ENCODE measurements at regions not wholly inside any gene's neighbourhood (a gene's known extent, or its start where the extent isn't known, plus 50 kb on each side); places are given as distances from the start of the nearest gene placed in this dataset.
"Not testable (repeated sequence)": the region's sequence is repeated elsewhere in the genome, so short reads cannot be mapped to it uniquely, and the experiment has no call there.

DNA sequence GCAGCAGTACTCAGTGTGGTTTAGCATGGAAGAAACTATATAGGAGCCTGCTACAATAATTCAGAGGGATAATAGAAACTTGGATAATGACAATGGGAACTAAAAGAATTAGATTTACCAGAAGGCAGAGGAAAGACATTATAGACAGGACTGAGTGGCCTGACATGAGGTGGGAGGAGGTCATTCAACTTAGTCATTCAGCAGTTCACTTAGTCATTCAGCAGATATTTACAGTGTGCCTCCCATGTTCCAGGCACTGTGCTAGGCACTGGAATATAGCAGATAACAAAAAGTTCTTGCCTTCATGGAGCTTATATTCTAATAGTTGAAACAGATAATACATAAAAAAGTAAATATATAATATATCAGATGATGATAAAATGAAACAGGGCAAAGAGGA, 110.9 kb upstream of the IKBKE start:
- not testable (repeated sequence) for DNase-seq

DNA sequence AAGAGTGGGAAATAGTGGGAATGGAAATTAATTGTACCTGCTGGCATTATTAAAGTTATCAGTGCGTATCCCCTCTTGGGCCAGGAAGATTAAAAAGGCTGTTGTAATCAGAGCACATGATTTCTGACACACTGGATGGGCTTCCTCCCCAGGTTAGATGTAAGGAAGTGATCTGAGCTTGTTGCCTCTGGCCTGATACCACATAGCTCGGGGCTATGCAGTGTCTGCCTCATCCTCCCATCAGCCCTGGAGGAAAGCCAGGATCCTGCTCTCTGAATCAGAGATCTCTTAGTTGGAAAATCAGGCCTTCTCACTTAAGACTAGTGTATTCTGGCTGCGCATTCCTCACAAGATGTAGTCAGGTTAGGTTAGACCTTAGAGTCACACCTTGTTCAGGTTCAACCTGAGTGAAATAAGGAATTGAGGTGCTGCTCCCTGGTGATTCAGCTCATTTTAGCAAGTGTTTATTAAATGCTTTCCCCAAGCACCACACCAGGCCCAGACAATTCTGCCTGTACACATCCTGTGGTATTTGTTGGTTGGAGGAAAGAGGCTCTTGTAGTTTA, 108.2 kb upstream of the IKBKE start:
- DNase-seq: not testable (repeated sequence)

GRCh38 chr1:206362994-206363393, 107.3 kb upstream of the IKBKE start:
- DNase-seq: not testable (repeated sequence)

GRCh38 chr1:206365271-206365670, 105.0 kb upstream of the IKBKE start:
- peak in 4 of 58 donors; percentile 4 to 32 (median 26) for DNase-seq

- not testable (repeated sequence) for DNase-seq
Measured at GRCh38 chr1:206366131-206366530, 104.1 kb upstream of the IKBKE start.

- DNase-seq: not testable (repeated sequence)
Measured at GRCh38 chr1:206366772-206367171, 103.5 kb upstream of the IKBKE start.

DNA sequence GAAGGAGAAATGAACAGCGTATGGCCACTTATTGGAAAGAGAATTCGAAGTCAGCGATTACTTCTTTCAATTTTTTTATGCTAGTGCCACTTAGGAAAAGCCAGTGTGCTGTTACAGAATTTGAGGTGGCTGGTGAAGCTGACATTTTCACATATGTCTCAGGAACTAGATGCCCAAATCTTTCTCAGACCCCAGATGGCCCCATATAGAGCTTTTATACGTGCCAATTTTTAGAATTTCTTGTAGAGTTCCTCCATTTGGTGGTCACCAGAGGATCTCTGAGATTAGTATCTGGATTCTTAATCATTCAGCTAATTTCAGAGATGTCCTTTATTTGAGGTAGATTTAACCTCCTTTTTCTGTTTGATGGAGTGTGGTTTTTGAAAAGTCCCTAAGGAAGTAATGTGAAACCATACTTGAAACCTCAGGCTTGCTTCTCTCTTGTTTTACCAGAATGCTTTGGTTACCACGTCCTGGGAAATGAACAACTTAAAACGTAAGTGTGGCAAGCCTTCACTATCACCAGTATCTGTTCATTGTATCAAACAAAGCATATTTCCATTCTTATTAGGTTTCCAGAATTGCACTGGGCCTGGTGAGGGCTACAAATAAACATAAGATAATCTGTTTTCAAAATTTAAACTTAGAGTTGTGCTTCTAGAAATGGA, 102.2 kb upstream of the IKBKE start:
- DNase-seq: not testable (repeated sequence)

- not testable (repeated sequence) for DNase-seq
Measured at GRCh38 chr1:206374725-206375124, 95.6 kb upstream of the IKBKE start.

DNA sequence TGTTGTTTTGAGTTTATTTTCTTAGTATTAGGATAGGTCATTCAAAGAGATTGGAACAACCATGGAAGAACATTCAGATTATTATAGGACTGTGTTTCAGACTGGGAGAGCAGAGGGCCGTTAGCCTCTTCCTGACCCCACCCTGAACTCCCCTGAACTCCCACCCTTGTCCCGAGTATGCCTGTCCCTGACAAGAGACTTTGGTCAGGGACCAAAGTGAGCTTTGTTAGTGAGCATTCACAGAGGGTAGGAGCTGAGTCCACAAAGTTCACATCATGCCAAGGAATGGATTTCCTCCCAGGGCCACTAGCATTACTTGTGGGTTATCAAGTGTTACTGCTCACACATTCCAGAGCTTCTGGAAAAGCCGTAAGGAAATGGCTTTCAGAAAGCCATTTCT, 94.7 kb upstream of the IKBKE start:
- not testable (repeated sequence) for DNase-seq

- not testable (repeated sequence) for DNase-seq
Measured at GRCh38 chr1:206378506-206378905, 91.8 kb upstream of the IKBKE start.

DNA sequence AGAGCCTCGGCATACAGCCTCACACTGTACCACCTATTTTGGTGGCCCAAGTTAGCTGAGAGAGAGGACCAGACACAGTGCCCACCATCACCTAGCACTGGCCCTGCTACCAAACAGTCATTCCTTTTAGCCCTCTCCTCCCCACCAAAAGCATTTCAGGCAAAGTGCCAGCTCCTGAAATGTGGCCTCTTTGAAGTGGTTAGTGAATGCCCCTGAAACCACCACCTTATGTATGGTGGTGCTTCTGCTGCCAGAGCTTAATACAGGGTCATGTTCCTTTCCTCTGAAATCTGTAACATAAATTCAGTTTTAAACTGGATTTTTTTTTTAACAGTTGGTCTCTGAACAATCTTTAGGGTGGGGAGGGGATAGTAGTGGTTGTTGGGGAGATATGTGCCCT, 91.0 kb upstream of the IKBKE start:
- DNase-seq: not testable (repeated sequence)

DNA sequence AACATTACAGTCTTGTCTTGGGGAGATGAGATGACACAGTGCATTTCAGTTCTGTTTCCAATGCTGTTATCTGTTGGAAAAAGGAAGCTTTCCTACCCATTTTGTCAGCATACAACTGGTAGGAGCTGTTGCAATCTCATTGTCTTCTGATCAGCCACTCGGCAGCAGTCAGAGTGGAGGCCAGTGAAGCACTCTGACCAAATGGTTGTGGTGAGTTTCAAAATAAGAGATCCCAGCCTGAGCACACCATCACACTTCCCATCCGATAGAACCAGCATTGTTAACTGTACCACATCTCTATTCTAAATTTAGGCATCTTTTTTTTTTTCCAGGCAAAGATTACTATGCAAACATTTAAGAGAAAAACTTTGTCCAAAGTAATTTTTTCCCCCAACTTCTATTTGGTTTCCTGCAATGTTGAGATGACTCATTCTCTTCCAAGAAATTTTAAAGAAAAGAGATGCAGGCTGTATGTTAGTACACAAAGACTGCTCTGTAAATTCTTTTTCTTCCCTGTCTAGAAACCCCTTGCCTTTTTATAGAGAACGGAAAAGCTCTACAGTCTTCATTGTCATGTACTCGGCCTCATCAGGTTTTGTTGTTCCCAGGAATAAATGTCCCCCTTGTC, 90.0 kb upstream of the IKBKE start:
- not testable (repeated sequence) for DNase-seq

- DNase-seq: not testable (repeated sequence)
Measured at GRCh38 chr1:206380791-206381610, 89.3 kb upstream of the IKBKE start.

GRCh38 chr1:206384029-206384807, 86.1 kb upstream of the IKBKE start:
- peak in 4 of 58 donors; percentile 4 to 39 (median 16) for DNase-seq

DNA sequence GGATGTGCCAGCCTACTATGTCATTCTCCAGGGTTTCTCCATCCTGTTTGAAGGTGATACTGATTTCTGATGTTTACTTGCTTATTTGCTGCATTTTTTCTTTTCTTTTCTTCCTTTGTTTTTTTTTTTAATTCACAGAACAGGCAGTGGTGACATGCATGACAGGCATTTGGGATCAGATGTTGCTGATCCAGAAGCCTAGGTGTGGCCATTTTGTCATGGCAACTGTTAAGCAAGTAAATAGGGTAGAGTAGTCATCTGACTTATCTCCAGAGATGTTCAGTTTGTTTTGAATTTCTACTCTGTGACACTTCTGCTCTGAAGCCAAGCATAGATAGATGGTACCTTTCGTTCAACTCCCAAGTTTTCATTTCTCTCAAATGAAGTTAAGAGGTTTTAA, 85.4 kb upstream of the IKBKE start:
- not testable (repeated sequence) for DNase-seq

DNA sequence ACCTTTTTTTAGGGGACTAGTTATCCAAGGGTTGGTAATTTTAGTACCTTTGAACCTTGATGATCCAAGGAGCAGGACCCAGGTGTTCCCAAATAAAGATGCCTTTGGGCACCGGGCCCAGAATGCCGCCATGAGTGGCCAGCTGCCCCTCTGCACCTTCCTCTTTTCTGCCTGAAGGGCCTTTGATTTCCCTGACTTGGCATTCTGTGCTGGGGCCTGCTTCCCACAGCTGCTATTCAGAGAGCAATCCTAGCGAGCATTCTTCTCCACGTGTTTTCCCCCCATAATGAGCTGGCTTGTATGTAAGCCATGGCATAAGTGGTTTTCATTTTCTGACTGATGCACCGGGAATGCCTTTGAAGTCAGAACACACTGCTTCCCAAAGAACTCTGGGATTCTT, 82.6 kb upstream of the IKBKE start:
- not testable (repeated sequence) for DNase-seq

- DNase-seq: not testable (repeated sequence)
Measured at GRCh38 chr1:206391903-206392302, 78.4 kb upstream of the IKBKE start.

DNA sequence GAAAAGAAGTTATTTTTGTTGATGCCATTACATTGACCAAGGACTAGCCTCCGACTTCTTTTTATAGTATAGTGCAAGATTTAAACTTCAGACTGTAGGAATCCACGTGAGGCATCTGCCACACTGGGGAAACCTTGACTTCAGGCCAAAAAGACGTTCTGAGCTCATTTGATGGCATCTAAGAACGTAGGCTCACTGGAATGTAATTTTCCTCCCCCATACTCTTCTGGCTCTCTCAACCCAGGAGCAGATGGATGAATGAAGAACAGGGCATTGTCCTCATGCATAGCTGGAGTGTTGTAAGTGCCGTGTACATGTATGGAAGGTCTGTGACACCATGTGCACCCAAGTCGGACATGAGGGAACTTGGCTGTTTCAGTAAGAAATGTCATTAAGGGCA, 72.8 kb upstream of the IKBKE start:
- not testable (repeated sequence) for DNase-seq

- DNase-seq: not testable (repeated sequence)
Measured at GRCh38 chr1:206398261-206398660, 72.0 kb upstream of the IKBKE start.

GRCh38 chr1:206403612-206404307, 66.5 kb upstream of the IKBKE start:
- DNase-seq: not testable (repeated sequence)
